GM18907 (cell line): ENCODE measurements at regions not wholly inside any gene's neighbourhood (a gene's known extent, or its start where the extent isn't known, plus 50 kb on each side); places are given as distances from the start of the nearest gene placed in this dataset.

Experiments
- ATAC-seq: cut with Tn5 transposase; IDR thresholded peaks from one replicate; pipeline ENCODE4 v1.9.1; 2021; ENCODE audit warnings: mild to moderate bottlenecking, moderate library complexity; ENCODE audit not compliant: unreplicated experiment

DNA sequence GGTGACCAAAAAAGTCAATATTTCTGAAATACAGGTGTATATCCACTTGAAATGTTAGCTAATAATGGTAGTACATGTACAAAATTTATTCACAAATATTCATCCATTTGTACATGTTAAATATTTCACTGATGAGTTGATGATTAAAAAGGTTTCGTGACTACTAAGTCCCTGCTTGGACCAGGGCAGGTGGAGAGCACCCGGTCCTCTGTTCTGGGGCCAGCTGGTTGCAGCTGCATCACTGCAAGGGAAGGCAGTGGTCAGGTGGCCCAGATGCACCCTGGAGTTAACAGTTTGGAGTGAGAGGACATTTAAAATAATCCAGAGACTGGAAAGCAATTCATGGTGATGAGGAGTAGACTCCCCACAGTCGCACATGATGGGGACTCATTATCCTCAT lies 141.2 kb downstream of the ZBTB18 start:
- no peak for ATAC-seq

DNA sequence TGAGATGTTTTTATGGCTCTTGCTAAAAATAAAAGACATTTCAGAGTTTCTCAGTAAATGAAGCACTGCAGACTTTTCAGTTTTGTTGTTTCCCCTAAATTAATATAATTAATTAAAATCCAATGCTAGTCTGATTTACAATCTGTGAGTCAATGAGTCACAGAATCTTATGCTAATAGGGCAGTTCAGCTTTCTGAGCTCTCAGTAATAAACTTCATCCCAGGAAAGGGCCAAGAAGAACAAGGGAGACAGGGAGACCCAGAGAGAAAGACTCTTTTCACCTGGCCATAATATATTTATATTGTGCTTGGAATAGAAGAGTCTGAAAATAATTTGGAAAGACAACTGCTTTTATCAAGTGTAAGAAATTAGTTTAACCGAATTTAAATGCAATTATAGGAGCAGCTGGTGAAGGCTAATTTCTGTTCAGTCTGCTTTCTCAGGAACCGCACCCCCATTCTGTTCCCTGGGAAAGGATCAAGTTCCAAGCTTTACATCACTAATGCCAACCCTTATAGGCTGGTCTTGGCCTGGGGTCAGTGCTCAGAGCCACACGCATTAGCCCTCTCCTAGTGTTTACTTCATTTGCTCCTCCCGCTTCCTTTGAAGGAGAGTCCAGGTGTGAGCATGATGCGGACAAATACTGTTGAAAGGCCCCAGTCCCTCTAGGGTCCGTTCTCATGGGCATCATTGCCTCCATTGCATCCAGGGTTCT lies 145.6 kb downstream of the ZBTB18 start:
- ATAC-seq = no peak

DNA sequence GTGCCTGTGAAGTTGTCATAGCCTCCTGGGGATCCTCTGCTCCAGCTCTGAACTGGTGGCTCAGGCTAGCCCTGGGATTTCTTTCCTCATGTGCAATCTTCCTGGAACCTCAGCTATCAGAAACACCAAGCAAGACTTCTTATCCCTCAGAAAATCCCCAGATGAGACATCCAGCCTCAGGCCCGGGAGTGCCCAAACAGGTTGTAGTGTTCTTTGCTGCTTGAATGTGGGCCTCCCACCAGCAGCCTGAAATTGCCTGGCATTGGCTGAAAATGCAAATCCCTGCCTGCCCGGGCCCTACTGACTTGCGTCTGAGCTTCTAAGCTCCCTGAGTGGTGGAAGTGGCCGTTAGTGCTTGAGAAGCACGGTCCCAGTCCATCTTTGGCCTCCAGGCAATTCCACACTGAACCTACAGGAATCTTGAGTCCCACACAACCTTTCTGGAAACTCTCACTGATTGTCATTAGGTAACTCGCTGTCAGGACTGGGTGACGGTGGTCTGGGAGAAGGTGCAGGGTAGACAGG lies 146.8 kb downstream of the ZBTB18 start:
- ATAC-seq = no peak

DNA sequence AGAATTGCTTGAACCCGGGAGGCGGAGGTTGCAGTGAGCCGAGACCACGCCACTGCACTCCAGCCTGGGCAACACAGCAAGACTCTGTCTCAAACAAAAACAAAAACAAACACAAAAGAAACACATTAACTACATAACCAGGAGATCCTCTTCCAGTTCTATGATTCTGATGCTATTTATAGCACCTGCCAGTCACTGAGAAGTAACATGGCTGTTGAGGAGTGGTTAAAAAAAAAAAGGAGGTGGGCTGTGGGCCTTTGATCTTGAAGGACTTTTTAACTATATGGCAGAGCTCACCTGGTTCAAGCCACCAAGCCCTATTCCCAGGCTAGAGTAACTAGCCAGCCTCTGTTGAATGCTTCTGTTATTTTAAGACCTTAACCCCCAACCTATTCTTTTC lies 148.8 kb downstream of the ZBTB18 start:
- ATAC-seq = no peak

DNA sequence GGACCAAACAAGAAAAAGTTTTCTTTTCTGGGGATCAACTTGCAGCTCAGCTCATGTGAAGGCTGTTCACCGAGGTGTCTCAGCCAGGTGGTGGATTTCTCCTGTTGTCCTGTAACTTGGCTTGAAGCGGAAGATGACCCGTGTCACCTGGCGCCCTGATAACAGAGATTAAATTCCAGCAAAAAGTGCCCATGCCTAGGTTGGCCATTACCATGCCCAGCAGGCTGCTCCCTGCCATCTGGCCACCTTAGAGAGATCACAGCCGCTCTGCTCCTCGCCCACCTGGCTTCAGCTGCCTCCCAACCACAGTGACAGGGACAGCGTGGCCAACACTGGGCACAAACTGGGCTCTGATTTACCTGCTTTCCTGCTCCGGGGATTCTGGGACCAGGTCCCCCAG lies 149.5 kb downstream of the ZBTB18 start:
- no peak for ATAC-seq

DNA sequence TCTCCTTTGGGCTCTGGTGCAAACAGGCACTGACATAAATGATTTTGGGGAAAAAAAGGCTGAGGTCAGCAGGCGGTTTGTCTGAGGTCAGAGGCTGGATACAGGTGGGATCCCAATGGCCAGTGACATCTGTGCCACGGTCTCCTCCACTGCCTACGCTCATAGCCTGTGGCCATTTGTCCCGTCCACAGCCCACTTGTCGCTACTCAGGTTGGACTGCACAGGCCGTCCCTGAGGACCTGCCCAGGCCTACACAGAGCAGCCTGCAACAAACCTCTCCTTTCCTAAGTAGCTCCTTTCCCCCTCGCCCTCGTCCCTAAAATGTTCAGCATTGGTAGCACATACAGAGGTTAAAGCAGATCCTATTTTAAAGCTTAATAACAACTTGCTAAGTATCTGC lies 150.7 kb downstream of the ZBTB18 start:
- no peak for ATAC-seq

DNA sequence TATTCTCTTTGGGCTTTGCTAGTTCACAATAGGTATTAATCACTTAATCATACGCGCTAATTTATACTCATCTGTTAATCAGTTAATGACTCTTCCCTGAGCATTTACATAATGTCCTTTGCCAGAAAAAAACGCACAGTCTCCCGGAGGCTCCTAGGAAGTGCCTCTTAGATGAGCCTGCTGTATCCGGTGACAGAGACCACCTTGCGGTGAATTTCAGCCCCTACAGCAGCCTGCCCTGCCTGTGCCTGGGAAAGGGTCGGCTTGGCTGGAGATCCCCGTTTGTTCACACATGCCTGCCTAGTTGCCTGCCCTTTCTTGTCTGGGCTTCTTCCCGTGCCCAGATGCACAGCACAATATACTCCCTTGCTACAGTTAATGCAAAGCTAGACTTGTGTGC lies 152.9 kb downstream of the ZBTB18 start:
- ATAC-seq = no peak

DNA sequence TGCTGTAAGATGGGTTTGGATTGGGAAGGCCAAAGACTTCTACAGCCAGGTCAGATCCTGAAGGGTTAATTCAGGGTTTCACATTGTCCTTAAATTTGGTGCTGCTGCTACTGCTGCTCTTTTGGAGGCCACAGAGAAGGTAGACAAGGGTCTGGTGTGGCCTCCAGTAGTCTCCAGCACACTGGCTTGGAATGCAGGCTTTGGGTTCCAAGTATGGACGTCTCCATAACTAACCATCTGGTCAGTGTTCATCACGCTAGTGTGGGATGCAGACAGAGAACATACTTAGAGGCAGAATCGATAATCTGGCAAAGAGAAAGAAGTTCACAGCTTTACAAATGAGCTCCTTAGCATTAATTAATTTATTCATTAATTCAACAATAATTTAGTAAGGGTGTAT lies 154.1 kb downstream of the ZBTB18 start:
- no peak for ATAC-seq

DNA sequence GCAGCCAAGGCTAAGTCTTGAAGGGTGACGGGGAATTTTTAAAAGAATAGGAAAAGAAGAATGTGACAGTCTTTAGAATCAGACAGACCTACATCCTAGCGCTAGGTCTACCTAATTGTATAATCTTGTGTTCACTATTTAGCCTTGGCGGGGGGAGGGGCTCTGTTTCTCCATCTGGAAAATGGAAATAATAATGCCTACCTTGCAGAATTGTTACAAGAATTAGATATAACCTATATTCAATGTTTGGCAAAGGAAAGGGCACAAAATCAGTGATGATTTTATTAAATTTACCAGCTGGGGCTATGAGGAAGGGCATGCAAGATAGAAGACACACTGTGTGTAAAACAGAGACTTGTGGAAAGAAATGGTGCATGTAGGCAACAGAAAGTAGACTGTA lies 154.8 kb downstream of the ZBTB18 start:
- ATAC-seq = no peak

DNA sequence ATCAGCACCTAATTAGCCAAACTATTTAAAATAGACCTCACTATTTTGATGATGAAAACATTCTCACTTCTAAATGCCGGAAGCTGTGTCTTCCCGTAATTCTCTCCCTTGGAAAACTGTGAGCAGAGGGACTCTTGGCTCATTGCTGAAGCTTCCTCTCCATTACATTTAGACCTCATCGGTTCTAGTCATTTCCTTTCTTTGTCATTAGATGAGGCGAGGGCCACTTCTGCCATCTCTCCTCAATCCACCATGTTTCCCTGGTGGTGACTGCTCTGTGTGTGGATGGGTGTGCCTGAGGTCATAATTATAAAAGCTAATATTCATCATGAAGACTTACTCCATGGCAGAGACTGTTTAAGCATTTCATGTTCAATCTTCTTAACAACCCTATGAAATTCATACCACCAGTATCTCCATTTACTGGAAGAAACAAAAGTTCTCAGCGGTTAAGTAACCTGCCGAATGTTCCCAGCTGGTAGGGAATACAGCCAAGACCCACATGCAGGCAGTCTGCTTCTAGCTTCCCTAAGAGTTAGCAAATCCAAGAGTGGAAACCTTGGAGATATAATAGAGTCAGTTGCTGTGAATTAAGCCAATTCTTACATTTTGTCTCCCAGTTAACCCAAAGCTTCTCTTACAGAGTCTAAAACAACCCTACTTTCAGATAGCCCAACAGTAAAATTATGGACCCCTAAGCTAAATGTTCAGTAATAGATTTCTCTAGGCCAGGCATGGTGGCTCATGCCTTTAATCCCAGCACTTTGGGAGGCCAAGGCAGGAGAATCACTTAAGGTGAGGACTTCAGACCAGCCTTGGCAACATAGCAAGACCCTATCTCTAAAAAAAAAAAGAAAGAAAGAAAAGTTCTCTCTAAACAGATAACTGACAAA lies 156.2 kb downstream of the ZBTB18 start:
- no peak for ATAC-seq

DNA sequence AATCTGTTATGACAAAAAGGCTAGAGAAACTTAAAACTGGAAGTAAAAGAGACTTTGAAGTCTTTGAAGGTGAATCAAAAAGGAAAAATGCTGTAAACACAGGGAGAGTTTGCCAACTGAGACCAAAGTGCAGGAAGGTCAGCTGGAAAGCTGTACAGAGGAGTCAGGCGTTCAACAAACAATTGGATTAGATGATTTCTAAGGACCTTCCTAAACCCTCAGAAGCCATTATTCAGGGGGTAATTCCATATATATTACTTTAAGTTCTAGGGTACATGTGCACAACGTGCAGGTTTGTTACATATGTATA lies 156.8 kb downstream of the ZBTB18 start:
- ATAC-seq = no peak

DNA sequence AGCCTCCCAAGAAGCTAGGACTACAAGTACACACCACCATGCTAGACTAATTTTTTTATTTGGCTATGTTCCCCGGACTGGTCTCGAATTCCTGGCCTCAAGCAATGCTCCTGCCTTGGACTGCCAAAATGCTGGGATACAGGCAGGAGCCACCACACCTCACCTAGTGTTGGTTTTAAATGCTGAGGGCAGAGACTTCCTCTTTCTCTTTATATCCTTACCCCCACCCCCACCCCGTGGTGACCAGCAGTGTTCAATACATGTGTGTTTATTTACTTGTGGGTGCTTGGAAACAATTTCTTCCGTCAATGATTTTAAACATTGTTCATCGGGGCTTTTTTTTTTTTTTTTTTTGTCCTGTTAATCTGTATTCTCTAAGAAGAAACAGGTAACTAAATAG lies 158.9 kb downstream of the ZBTB18 start:
- ATAC-seq = no peak

DNA sequence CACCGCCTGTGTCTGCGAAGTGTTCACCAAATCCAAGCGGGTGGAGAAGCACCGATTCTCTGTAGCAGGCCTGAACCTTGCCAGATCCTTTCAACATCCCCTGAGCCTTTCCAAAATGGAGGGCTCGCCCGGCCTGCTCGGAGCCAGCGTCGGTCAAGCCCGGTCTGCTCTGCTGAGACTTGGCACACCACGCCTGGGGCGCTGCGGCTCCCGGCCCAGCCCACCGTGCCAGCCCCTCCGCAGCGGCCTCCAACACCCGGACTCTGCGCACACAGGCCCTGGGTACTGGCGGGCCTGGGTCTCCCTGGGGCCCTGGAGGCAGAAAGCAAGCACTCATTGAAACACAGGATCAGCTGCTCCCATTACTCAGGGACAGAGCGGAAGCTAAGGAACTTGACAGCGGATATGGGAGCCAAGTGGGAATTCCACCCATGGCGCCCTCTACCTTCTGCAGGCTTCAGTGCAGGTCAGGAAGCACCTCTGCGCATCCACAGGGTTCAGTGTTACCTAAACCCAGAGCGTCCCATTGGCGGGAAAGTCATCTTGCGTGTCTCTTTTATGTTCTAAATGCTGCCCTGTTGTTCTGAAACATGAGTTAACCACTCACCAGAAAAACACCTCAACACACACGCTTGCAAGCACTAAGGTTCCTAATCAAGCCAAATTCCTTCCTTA lies 159.9 kb downstream of the ZBTB18 start:
- ATAC-seq = no peak

DNA sequence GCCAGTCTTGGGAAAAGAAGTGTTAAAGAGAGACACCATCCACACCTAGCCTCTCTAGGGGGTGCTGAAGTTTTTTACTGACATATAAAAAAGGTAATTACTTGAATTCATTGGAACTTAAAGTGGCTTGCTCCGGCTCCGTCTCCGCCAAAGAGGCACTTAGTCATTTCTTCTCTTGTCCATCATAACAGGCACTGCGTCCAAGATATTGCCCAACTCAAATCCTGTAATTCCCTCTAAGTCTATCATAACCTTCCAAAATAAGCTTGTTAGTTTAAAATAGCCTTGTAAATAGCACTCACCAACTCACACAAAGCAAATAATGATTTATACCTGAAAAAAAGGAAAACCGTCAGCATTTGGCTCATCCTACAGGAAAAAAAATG lies 160.5 kb downstream of the ZBTB18 start:
- ATAC-seq = no peak

DNA sequence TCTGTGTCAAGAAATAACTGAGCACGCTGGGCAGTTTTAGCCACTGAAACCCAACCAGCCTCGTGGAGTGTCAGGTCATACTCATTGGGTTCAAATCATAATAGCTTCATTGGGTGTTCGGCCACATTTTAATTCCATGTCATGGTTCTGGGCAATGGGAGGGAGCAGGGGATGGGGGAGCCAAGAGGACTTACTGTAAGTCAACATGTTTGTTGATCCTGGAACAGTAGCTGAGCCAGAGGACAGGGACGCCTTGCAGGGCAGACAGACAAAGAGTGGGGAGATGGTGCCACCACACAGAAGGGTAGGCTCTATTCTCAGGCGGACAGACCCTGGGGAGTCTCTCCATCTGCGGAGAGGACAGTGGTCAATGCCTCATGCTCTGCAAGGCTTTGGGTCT lies 161.1 kb downstream of the ZBTB18 start:
- no peak for ATAC-seq

DNA sequence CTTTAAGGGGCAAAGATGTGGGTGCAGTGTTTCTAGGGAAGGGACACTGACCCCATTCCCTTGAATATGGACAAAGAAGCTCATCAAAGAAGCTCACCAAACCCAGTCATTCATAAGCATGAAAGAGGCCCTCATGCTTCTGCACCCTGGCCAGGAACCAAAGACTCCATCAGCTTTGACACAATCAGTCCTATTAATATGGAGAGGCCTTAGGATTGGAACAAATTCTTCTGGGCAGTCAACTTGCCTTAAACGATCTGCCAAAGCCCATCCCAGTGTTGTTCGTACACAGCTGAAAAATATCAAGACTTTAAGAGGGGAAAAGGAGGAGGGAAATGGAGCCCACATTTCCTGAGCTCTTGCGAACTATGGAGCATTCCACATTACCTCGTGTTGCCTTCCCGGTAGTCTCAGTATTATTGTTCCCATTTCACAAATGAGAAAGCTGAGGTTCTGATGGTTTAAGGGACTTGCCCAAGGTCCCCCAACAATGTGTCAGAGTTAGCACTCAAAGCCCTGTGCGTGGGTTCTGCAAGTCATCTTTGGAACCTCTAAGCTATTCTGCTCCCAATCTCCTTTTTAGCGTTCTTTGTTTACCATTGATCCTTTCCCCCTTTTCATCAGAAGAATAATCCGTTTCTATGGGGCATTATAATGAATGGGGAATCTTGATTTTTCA lies 161.9 kb downstream of the ZBTB18 start:
- no peak for ATAC-seq

DNA sequence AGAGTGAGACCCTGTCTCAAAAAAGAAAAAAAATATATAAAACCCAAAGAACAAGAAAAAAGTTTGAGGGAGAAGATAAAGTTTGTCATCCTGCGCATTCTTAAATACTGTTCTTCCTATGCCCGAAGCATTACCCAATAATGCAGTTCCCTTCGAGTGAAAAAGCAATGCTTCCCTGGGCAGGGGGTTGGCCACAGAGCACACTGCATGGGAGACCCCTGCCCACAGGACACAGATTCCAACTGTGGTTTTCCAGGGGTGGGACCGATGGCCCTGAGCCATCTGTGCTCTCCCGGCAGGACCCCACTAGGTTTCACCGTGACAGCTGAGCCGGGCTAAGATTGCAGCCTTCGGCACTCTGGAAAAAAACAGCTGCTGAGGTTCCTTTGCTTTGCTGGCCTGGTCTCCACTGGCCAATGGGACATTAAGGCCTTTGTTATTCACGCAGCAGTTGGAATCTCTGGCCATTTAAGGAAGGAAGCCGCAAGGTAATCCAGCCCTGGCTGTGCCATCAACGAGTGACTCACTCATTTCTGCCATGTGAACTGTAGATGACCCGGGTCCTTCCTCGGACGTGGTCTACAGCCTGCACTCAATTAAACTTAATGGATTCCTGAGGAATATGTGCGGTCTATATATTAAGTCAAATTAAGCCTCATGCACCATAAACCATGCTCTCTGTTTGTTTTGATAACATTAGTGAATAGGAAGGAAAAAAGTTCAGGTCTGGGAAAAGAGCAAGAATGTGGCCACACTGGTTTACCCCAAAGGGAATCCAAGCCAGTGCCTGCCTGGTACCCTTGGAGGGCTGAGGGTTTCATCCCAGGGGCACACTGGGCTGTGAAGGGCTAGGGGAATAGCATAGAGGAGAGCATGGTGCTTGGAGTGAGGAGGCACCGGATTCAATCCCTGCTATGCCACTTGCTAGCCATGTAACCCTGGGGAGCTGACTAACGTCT lies 163.2 kb downstream of the ZBTB18 start:
- no peak for ATAC-seq

DNA sequence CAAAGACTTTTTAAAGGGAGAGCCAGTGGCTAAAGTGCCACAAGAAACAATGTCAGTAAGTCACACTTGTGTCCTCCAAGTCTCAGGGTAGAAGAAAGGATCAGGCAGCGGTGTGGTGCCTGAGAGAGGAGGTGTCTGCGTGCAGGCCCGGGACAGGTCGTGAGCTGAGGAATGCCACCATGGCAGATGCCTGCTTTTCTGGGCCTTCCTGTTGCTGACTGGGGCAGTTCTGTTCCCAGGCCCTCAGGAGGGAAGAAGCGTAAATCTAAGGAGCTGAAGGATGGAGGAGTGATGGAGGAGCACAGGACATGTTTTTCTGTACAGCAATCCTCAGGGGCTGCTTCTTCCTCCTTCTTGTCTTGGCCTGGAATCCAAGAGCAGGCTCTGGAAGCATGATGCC lies 165.8 kb downstream of the ZBTB18 start:
- no peak for ATAC-seq

DNA sequence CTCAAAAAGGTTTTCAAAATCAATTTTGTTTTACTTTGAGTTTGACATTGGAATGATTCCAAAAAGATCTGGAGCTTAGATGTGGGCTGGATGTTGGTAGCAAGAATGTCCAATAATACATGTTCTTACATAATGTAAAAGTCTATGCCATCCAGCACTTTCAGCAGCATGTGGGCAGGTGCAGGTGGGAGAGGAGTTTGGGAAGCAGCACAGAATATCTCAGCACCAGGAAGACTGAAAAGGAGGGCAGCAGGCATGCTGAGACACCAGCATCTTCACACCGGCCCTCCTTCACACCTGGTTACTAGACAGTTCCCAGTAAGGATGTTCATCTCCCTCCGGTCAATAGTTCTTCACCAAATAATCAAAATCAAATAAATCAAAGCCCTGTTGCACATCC lies 166.6 kb downstream of the ZBTB18 start:
- no peak for ATAC-seq

DNA sequence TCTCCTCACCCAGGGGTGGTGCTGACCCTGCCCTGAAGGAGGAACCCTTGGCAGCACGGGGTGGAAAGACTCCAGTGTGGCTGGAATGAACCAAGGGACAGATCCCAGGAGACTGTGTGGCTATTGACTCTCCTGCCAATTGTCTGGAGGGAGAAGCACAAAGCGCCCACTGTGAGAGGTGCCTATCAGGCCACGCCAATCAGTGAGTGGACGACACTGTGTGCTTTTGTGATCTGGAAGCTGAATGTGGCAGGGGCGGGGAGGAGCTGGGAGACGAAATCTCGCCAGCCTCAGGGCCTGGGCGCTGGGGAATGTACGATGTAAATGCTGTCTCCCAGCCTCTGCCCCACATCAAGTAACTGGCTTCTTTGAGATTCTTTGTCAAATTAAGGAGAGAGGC lies 167.1 kb downstream of the ZBTB18 start:
- no peak for ATAC-seq
